ENCODE measurements at regions not wholly inside any gene's neighbourhood (a gene's known extent, or its start where the extent isn't known, plus 50 kb on each side); places are given as distances from the start of the nearest gene placed in this dataset.

GRCh38 chr10:130869179-130869841 is 442.2 kb downstream of the TCERG1L start:
- DNase-seq (ENCODE audit: low spot score) = no peak

GRCh38 chr10:130871406-130871805 is 440.1 kb downstream of the TCERG1L start:
- no peak for DNase-seq (ENCODE audit: low spot score)

GRCh38 chr10:130873636-130874035 is 437.9 kb downstream of the TCERG1L start:
- no peak for DNase-seq (ENCODE audit: low spot score)

GRCh38 chr10:130875116-130875515 is 436.4 kb downstream of the TCERG1L start:
- DNase-seq (ENCODE audit: low spot score) = no peak

GRCh38 chr10:130875897-130876472 is 435.5 kb downstream of the TCERG1L start:
- no peak for DNase-seq (ENCODE audit: low spot score)

- DNase-seq (ENCODE audit: low spot score) = no peak
Observed at GRCh38 chr10:130877126-130877525, 434.4 kb downstream of the TCERG1L start.

GRCh38 chr10:130878131-130878530 is 433.4 kb downstream of the TCERG1L start:
- no peak for DNase-seq (ENCODE audit: low spot score)

- DNase-seq (ENCODE audit: low spot score) = no peak
Observed at GRCh38 chr10:130882906-130883305, 428.6 kb downstream of the TCERG1L start.

- no peak for DNase-seq (ENCODE audit: low spot score)
Observed at GRCh38 chr10:130884456-130884855, 427.1 kb downstream of the TCERG1L start.

GRCh38 chr10:130885021-130885655 is 426.4 kb downstream of the TCERG1L start:
- DNase-seq (ENCODE audit: low spot score) = no peak

GRCh38 chr10:130887170-130887569 is 424.4 kb downstream of the TCERG1L start:
- DNase-seq (ENCODE audit: low spot score) = no peak

- no peak for DNase-seq (ENCODE audit: low spot score)
Observed at GRCh38 chr10:130888493-130888892, 423.0 kb downstream of the TCERG1L start.

- no peak for DNase-seq (ENCODE audit: low spot score)
Observed at GRCh38 chr10:130889240-130889639, 422.3 kb downstream of the TCERG1L start.

GRCh38 chr10:130889780-130890179 is 421.7 kb downstream of the TCERG1L start:
- DNase-seq (ENCODE audit: low spot score) = no peak

- DNase-seq (ENCODE audit: low spot score) = no peak
Observed at GRCh38 chr10:130891066-130891465, 420.5 kb downstream of the TCERG1L start.

- no peak for DNase-seq (ENCODE audit: low spot score)
Observed at GRCh38 chr10:130894471-130894870, 417.1 kb downstream of the TCERG1L start.

GRCh38 chr10:130895161-130895560 is 416.4 kb downstream of the TCERG1L start:
- no peak for DNase-seq (ENCODE audit: low spot score)

- DNase-seq (ENCODE audit: low spot score) = no peak
Observed at GRCh38 chr10:130897815-130898214, 413.7 kb downstream of the TCERG1L start.

- no peak for DNase-seq (ENCODE audit: low spot score)
Observed at GRCh38 chr10:130898381-130898780, 413.1 kb downstream of the TCERG1L start.

- no peak for DNase-seq (ENCODE audit: low spot score)
Observed at GRCh38 chr10:130899856-130900255, 411.7 kb downstream of the TCERG1L start.

GRCh38 chr10:130900441-130901160 is 410.9 kb downstream of the TCERG1L start:
- no peak for DNase-seq (ENCODE audit: low spot score)

GRCh38 chr10:130901311-130902165 is 410.0 kb downstream of the TCERG1L start:
- DNase-seq (ENCODE audit: low spot score) = no peak
